OCI-LY1 (cell line): ENCODE measurements at regions not wholly inside any gene's neighbourhood (a gene's known extent, or its start where the extent isn't known, plus 50 kb on each side); places are given as distances from the start of the nearest gene placed in this dataset.

Experiments
- EZH2 ChIP-seq: fragments of 200-600 bp; sonication (generic), shearing (Covaris generic); IDR thresholded peaks from 2 replicates; pipeline ENCODE4 v1.8.0; 2017; ENCODE audit warnings: borderline replicate concordance, mixed run types, mild to moderate bottlenecking, antibody characterized with exemption, low read length, moderate library complexity, mixed read lengths
- TF ChIP-seq, protein P1 (sequence below): fragments of 200-600 bp; sonication (generic), shearing (Covaris generic); IDR thresholded peaks from 2 replicates; pipeline ENCODE4 v1.5.1; 2017; ENCODE audit warnings: mild to moderate bottlenecking, antibody characterized with exemption, low read length, moderate library complexity, mixed read lengths

DNA sequence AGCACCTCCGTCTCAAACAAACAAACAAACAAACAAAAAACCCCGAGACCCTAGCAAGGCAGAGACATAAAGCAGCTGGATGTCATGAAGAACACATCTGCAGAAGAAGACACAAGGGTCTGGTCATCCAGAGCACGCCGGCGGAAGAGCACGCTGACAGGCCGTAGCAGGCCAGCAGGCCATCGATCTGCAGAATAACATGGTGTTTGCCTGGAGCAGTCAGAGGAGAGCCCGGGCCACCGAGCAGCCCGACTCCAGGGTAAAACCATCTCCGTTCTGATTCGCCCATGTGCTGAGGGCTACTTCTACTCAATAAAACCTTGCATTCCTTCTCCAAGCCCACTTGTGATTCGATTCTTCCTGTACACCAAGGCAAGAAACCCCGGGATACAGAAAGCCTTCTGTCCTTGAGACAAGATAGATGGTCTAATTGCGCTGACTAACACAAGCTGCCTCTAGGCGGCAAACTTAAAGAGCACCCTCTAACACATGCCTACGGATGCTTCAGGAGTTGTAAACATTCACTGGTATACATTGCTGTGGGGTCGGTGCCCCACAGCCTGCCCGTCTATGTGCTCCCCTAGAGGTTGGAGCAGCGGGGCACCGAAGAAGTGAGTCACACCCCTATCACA lies 549.8 kb upstream of the NRXN1 start:
- TF ChIP-seq EZH2, result no peak
- TF ChIP-seq, protein P1, sequence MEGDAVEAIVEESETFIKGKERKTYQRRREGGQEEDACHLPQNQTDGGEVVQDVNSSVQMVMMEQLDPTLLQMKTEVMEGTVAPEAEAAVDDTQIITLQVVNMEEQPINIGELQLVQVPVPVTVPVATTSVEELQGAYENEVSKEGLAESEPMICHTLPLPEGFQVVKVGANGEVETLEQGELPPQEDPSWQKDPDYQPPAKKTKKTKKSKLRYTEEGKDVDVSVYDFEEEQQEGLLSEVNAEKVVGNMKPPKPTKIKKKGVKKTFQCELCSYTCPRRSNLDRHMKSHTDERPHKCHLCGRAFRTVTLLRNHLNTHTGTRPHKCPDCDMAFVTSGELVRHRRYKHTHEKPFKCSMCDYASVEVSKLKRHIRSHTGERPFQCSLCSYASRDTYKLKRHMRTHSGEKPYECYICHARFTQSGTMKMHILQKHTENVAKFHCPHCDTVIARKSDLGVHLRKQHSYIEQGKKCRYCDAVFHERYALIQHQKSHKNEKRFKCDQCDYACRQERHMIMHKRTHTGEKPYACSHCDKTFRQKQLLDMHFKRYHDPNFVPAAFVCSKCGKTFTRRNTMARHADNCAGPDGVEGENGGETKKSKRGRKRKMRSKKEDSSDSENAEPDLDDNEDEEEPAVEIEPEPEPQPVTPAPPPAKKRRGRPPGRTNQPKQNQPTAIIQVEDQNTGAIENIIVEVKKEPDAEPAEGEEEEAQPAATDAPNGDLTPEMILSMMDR, result no peak
